MM.1S (cell line): ENCODE measurements at regions not wholly inside any gene's neighbourhood (a gene's known extent, or its start where the extent isn't known, plus 50 kb on each side); places are given as distances from the start of the nearest gene placed in this dataset.

Experiments used
- CTCF ChIP-seq: fragments of 300-600 bp; sonication (generic); IDR thresholded peaks from 2 replicates; pipeline ENCODE4 v1.5.1; 2016; ENCODE audit warnings: antibody characterized with exemption, low read length, mixed read lengths
- EZH2phosphoT487 ChIP-seq: fragments of 300-600 bp; sonication (generic); IDR thresholded peaks from 2 replicates; pipeline ENCODE4 v1.6.1; 2018; ENCODE audit warnings: antibody characterized with exemption, low read length

- TF ChIP-seq CTCF (no peak), EZH2phosphoT487 (no peak)
Observed at GRCh38 chr1:214102907-214103306, 115.1 kb downstream of the PROX1 start.
